GM23338 (cell line): ENCODE measurements at regions not wholly inside any gene's neighbourhood (a gene's known extent, or its start where the extent isn't known, plus 50 kb on each side); places are given as distances from the start of the nearest gene placed in this dataset.

ENCODE experiments used
- ATAC-seq: fragments of 200-7000 bp; cut with Tn5 transposase; 3 replicates; pipeline ENCODE4 v1.9.1; 2020
- DNase-seq: peaks from one replicate; pipeline ENCODE4 v3.0.0-alpha.2; 2015; ENCODE audit warnings: low spot score
- H2AFZ ChIP-seq: fragments of 200-600 bp; sonication (generic); 2 replicates; pipeline ENCODE4 v1.8.0; 2016; ENCODE audit warnings: antibody characterized with exemption, mild to moderate bottlenecking, moderate library complexity
- H3F3A ChIP-seq: fragments of 200-600 bp; sonication (generic); replicated peaks from 2 replicates; pipeline ENCODE4 v1.8.0; 2017; ENCODE audit warnings: antibody characterized with exemption, mixed run types, low read depth
- H3K27ac ChIP-seq: fragments of 200-600 bp; sonication (generic); 2 replicates; pipeline ENCODE4 v1.6.1; 2016; ENCODE audit warnings: low read depth
- H3K27me3 ChIP-seq: fragments of 200-600 bp; sonication (generic); 2 replicates; pipeline ENCODE4 v1.8.0; 2016; ENCODE audit warnings: mild to moderate bottlenecking, mixed run types, moderate library complexity; ENCODE audit not compliant: insufficient read depth
- H3K36me3 ChIP-seq: fragments of 200-600 bp; sonication (generic); 2 replicates; pipeline ENCODE4 v1.8.0; 2016; ENCODE audit warnings: mild to moderate bottlenecking; ENCODE audit not compliant: insufficient read depth
- H3K4me1 ChIP-seq: fragments of 200-600 bp; sonication (generic); 2 replicates; pipeline ENCODE4 v1.8.0; 2016; ENCODE audit warnings: mild to moderate bottlenecking, moderate library complexity; ENCODE audit not compliant: insufficient read depth
- H3K4me2 ChIP-seq: fragments of 200-600 bp; sonication (generic); 2 replicates; pipeline ENCODE4 v1.7.1; 2017; ENCODE audit warnings: mixed run types
- H3K4me3 ChIP-seq: fragments of 200-600 bp; sonication (generic); 2 replicates; pipeline ENCODE4 v1.6.1; 2016; ENCODE audit warnings: mixed run types
- H3K79me2 ChIP-seq: fragments of 200-600 bp; sonication (generic); replicated peaks from 2 replicates; pipeline ENCODE4 v1.8.0; 2017; ENCODE audit warnings: mild to moderate bottlenecking; ENCODE audit not compliant: insufficient read depth
- H3K9me2 ChIP-seq: fragments of 200-600 bp; sonication (generic); 2 replicates; pipeline ENCODE4 v1.8.0; 2017; ENCODE audit not compliant: insufficient read depth
- H4K20me1 ChIP-seq: fragments of 200-600 bp; sonication (generic); replicated peaks from 2 replicates; pipeline ENCODE4 v1.8.0; 2017; ENCODE audit warnings: mild to moderate bottlenecking; ENCODE audit not compliant: insufficient read depth
- H3K27ac Mint-ChIP-seq: 2 replicates; pipeline ENCODE4 v1.8.0; 2020; ENCODE audit warnings: inconsistent platforms, mild to moderate bottlenecking, moderate library complexity, mixed read lengths
- H3K27me3 Mint-ChIP-seq: 3 replicates; pipeline ENCODE4 v1.8.0; 2022; ENCODE audit warnings: low read depth, mild to moderate bottlenecking, moderate library complexity, mixed read lengths, inconsistent platforms; ENCODE audit not compliant: insufficient read depth, poor library complexity
- H3K36me3 Mint-ChIP-seq: 3 replicates; pipeline ENCODE4 v1.8.0; 2021; ENCODE audit warnings: low read depth, mild to moderate bottlenecking, inconsistent platforms, moderate library complexity, mixed read lengths
- H3K4me1 Mint-ChIP-seq: 3 replicates; pipeline ENCODE4 v1.8.0; 2020; ENCODE audit warnings: mild to moderate bottlenecking, inconsistent platforms, mixed read lengths
- H3K4me3 Mint-ChIP-seq: 3 replicates; pipeline ENCODE4 v1.8.0; 2021; ENCODE audit warnings: moderate library complexity, mild to moderate bottlenecking, inconsistent platforms, mixed read lengths
- H3K9me3 Mint-ChIP-seq: 3 replicates; pipeline ENCODE4 v1.8.0; 2020; ENCODE audit warnings: moderate library complexity, mild to moderate bottlenecking, inconsistent platforms, mixed read lengths
- CREB1 ChIP-seq: fragments of 250-450 bp; sonication (Bioruptor Pico); IDR thresholded peaks from 2 replicates; pipeline ENCODE4 v1.5.0; 2020; ENCODE audit warnings: low read depth, mild to moderate bottlenecking, moderate library complexity
- CTCF ChIP-seq, 2 experiments: fragments of 200-600 bp in 1 of 2; sonication (generic) in 1 of 2; conservative IDR thresholded peaks; 2 replicates each; pipeline versions ENCODE4 v1.5.1 to v1.6.1; 2016 to 2017; ENCODE audit warnings: antibody characterized with exemption in 2 of 2, low read depth in 2 of 2, mild to moderate bottlenecking in 2 of 2, moderate library complexity in 1 of 2
- EZH2phosphoT487 ChIP-seq: fragments of 200-600 bp; sonication (generic); IDR thresholded peaks from one replicate; pipeline ENCODE4 v1.8.1; 2018; ENCODE audit warnings: antibody characterized with exemption; ENCODE audit not compliant: unreplicated experiment
- JUNB ChIP-seq: IDR thresholded peaks from one replicate; pipeline ENCODE4 v1.6.1; 2016; ENCODE audit warnings: antibody characterized with exemption; ENCODE audit not compliant: unreplicated experiment
- NANOG ChIP-seq: IDR thresholded peaks from 2 replicates; pipeline ENCODE4 v1.6.1; 2016; ENCODE audit warnings: antibody characterized with exemption, borderline replicate concordance
- STAT1 ChIP-seq: IDR thresholded peaks from one replicate; pipeline ENCODE4 v1.6.1; 2016; ENCODE audit warnings: antibody characterized with exemption; ENCODE audit not compliant: unreplicated experiment
- ZNF114 ChIP-seq: fragments of 250-450 bp; sonication (Bioruptor Pico); IDR thresholded peaks from 2 replicates; pipeline ENCODE4 v1.5.0; 2020; ENCODE audit warnings: mild to moderate bottlenecking, moderate library complexity
- ZNF331 ChIP-seq: fragments of 250-450 bp; sonication (Bioruptor Pico); IDR thresholded peaks from 2 replicates; pipeline ENCODE4 v1.5.0; 2020; ENCODE audit warnings: low read depth, mild to moderate bottlenecking, moderate library complexity
- ZNF462 ChIP-seq: fragments of 250-450 bp; sonication (Bioruptor Pico); IDR thresholded peaks from 2 replicates; pipeline ENCODE4 v1.5.0; 2020; ENCODE audit warnings: mild to moderate bottlenecking, moderate library complexity

- no peak for TF ChIP-seq ZNF462 (CRISPR knock-in tag)
- no peak for TF ChIP-seq CREB1
- no peak for TF ChIP-seq EZH2phosphoT487
Observed at GRCh38 chr11:81960443-81960842, 773.2 kb downstream of the FAM181B start (continued).

DNA sequence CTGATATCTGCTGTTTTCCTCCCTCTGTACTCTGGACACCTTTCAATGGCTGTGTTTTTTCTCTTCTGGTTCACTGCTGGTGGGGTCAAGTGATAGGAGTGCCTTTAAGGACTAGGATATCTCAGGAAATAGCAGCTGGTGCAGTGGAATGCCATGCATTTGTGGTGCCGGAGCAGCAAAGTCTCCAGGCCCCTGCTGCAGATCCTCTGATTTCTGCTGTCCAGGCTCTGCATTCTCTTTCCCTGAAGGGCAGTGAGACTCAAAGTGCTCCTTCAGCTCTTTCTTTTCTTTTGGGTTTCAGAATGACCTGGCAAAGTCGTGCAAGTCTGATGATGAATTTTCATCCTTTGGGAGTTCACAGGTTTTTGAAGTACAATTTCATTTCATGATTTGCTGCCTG, 774.3 kb downstream of the FAM181B start:
- no peaks in the 10 kb centered on the region for H3K36me3 ChIP-seq
- H3K9me3 Mint-ChIP-seq = peaks cover 13% of the 10 kb centered on the region
- peaks cover 3% of the 10 kb centered on the region; the same call in 1 of the 2 replicates for H3K4me1 ChIP-seq
- no peaks in the 10 kb centered on the region for H4K20me1 ChIP-seq
- peaks cover 11% of the 10 kb centered on the region; the same call in 2 of the 3 replicates for H3K4me1 Mint-ChIP-seq
- H3K27ac Mint-ChIP-seq = peak overlapping the region; percentile 56
- no peaks in the 10 kb centered on the region for H3K27me3 Mint-ChIP-seq
- H3F3A ChIP-seq = no peaks in the 10 kb centered on the region
- H3K4me3 Mint-ChIP-seq = no peak overlapping the region
- peaks cover 12% of the 10 kb centered on the region; the same call in 1 of the 3 replicates for H3K36me3 Mint-ChIP-seq
- H3K27me3 ChIP-seq = no peaks in the 10 kb centered on the region
- no peak overlapping the region for H3K4me3 ChIP-seq
- no peak overlapping the region; the same call in 1 of the 2 replicates for H2AFZ ChIP-seq
- no peak overlapping the region for H3K4me2 ChIP-seq
- H3K9me2 ChIP-seq = no peaks in the 10 kb centered on the region
- no peak overlapping the region for H3K27ac ChIP-seq
- ATAC-seq (peak; percentile 81), DNase-seq (peak; percentile 67)
- H3K79me2 ChIP-seq = no peaks in the 10 kb centered on the region
- TF ChIP-seq CREB1 (no peak), ZNF114 (CRISPR knock-in tag) (no peak), JUNB (no peak), ZNF462 (CRISPR knock-in tag) (no peak), STAT1 (no peak), CTCF (conservative IDR thresholded peaks at IDR 0.05; ENCODE audit: low read depth in 2 of 2) (no peak), ZNF331 (CRISPR knock-in tag) (no peak), NANOG (no peak)
